ENCODE measurements at regions not wholly inside any gene's neighbourhood (a gene's known extent, or its start where the extent isn't known, plus 50 kb on each side); places are given as distances from the start of the nearest gene placed in this dataset.

DNA sequence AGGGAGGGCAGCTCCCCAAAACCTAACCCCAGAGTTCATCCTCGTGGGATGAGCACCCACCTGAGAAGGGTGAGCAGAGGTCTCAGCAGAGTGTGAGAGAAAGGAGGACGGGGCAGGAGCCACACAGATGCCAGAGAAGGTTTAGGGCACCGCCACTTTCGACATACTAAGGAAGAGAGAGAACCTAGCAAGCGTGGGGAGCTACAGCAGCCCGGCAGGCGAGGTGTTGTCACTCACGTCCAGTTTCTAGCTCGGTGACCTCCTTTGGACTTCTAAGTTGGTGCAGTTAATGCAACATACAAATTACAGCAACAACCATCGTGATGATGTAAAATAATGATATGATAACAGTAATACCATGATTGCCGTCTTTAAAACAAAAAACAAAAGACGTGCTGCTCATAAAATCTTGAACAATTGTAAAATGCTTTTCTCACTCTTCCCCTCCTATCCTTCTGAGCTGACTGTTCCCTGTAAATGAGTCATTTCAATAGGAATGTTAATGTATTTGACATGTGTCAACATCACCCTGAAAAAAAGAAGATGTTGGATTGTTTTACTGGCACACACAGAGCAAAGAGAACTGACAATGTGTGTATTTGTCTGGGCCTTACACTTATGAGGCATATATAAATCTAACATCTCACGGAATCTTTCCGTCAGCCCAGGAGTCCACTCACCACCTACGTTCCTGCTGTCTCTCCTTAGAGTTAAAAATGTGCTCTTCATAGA, 158.2 kb upstream of the MAF start:
- no peak for DNase-seq (ENCODE audit: low read depth, low spot score)

DNA sequence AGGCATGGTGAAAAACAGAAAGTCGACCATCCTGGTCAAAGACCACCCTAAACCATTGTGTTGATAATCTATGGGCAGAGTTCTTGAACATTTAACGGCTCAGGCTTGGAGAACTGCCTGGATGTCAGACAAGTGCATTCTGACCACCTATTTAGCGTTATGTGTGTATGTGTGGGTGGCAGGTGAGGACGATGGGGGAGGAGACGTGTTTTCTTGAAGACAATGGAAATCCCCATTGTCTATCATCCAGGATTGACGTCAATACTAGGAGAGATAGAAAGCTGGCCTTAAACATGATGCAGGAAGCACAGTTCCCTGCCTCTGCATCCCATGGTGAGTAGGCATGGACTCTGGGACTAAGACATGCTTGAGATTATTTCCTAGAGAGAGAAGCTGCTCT, 157.4 kb upstream of the MAF start:
- DNase-seq (ENCODE audit: low read depth, low spot score), result no peak

DNA sequence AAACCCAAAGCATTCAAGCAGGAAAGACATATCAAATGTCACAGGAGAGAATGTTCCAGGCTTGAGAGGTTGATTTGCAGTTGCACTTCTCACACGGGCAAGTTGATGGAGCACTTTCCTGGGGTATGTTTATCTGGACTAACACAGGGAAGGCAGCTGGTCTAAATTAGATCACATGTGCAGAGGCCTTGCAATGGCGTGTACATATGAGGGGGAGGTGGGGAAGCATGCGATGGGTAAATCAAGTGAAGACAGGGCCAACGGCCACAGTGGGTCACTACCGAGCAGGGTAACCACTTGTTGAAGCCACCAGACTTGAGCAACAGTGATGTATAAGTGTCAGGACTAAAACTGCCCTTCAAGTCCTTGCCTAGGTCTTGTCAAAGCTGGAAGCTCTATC, 156.6 kb upstream of the MAF start:
- DNase-seq (ENCODE audit: low read depth, low spot score), result no peak

DNA sequence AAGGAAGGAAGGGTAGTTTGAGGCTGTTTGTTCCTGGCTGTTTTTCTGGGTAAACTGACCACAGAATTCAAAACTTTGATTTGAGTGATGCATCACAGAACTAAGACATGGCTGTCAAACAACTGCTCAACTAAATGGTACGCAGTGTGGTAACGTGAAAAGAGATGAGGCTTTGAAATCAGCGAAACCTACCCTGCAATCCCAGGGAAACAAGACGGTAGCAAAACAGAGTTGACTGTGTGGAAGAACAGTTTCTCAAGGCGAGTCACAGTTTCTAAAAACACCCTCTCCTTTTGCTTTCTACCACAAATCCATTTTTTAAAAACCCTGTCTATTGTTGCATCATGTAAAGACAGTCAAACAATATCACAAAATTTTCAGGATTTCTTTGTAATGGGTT, 156.0 kb upstream of the MAF start:
- no peak for DNase-seq (ENCODE audit: low read depth, low spot score)

DNA sequence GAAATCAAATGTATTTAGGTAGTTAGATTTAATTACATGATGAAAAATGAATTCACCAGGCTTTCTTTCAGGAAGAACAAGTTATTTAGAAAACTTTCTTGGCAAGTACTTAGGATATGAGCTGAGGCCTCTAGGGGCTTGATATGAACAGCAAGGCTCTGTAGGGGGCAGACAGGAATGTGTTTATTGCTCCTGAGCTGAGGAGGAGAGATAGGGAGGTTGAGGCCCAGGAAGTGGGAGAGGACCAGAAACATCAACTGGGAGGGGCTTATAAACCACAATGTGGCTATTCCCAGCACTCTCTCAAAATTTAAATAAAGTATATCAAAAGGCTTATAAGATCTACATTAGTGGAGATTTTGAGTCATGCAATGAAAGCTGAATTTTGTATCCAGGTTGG, 154.0 kb upstream of the MAF start:
- DNase-seq (ENCODE audit: low read depth, low spot score), result no peak

DNA sequence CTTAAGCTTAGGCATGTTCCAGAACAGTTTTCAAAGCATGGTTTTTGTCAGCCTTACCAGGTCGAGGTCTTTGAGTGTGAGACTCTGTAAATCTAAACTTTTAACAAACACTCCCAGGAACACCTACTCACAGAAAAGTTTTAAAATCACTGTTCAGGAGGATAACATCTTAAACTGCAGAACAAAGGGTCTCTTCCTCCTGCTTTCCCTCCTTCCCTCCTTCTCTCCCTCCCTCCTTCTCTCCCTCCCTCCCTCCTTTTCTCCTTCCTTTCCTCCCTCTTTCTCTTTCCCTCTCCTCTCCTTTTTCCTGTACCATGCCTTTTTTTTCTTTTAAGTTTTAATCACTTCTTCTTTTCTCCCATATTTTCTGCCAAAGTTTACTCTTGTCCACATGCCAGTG, 153.5 kb upstream of the MAF start:
- DNase-seq (ENCODE audit: low read depth, low spot score), result no peak

DNA sequence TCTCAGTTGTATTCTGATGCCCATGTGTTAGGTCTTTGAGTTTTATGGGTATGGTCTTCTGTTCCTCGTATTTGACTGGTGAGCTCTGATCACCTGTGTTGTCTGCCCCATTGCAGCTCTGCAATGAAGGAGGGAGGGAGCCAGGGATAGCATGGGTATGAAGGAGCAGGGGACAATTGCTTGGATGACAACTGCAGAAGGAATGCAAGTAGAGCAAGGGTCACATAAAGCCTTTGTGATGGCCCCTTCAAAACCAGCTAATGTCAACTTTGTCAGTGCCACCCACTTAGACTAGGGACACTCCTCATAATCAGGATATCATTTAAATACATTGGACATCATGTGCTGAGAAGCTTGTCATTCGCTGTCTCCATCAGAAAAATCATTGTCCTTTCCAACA, 152.7 kb upstream of the MAF start:
- DNase-seq (ENCODE audit: low read depth, low spot score), result no peak

DNA sequence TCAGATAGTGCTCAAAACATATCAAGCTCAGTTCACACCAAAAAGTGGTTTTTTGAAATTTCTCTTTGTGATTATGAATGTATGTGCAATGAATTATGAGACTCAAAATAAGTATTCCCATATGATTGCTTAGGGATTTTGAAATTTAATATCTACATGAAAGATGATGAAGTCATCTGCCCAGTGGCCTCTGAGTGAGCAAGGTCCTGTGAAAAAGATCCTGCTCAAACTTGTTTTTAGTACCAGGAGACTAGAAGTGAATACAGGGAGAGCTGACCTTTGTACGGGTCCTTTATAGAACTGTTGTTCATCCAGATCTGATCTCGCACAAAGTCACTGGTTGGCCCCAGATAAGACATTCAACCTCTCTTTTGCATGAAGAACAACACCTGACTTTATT, 151.9 kb upstream of the MAF start:
- DNase-seq (ENCODE audit: low read depth, low spot score), result no peak

DNA sequence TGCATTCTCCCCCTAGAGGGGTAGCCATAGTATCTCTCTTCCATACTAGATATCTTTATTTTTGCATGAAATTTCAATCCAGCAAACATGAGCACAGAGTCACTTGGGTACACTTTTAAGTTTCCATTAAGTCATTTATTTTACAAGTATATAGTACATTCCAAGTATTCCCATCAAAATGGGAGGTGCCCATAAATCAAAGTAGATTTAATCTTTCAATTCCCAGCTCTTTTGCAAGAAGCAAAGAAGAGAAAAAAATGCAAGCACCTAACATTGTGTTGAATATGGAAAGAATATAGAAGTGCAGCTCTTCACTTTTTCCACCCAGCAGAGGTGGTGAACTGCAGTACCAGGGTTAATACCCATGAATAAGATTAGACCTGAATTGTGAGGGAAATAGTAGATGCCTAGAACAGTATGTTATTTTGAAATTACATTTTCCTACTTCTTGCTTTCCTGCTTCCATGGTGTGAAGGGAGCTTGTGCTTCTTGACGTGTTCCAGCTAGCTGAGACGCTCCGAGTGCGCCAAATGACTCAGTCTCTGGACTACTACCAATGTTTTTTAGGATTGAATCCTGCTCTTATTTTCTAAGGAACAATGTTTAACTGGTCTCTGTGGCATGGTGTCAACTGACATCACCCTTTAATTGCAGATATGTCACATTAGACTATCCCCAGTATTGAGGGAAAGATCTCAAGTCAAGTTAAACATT, 151.1 kb upstream of the MAF start:
- DNase-seq (ENCODE audit: low read depth, low spot score), result no peak

DNA sequence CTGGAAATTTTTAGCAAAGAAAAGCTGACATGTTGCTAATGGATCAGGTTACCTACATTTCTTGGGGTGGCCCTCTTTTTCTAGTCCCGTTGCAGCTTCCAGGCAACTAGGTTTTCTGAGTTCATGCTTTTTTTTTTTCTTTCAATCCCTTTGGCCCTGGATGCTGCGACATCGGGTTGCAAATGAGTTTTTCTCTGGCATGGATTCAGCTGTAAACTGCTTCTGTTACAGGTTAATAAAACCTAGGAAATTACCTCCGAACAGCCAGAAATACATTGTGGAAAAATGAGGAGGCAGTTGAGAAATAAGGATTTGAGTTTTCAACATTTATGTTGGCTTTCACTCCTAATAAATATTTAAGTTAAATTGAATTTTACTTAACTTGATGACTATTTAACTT, 149.8 kb upstream of the MAF start:
- no peak for DNase-seq (ENCODE audit: low read depth, low spot score)

DNA sequence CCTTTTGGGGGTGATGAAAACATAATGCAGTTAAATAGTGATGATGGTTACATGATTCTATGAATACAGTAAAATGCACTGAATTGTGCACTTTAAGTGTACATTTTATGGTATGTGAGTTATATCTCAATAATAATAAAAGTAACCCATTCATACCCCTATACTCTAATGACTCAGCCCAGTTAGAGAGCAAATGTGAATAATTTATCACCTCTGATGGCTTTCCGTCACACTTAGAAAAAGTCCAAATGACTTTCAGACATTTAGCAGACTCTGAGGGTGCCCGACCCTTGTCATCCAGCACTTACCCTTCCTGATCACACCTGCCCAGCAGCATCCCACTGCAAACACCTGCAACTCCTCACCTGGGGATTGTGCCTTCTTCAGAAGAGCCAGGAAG, 148.1 kb upstream of the MAF start:
- no peak for DNase-seq (ENCODE audit: low read depth, low spot score)

DNA sequence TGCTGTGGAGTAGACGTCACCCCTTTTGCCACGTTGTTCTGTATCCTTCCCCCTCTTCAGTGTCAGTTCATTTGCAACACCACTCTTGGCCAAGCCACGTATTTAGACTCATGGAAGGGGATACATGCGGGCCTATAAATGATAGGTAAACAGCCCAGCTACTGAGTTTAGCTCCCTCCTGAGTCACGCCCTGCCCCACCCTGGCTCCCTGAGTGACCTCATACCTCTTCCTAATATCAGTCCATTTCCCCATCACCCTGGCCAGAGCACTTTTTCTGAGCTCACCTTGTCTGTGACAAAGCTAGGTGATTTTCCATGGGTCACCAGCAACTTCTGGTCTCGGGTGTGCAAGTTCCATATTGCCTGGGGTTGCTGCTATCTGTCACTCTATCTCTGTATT, 147.2 kb upstream of the MAF start:
- no peak for DNase-seq (ENCODE audit: low read depth, low spot score)

DNA sequence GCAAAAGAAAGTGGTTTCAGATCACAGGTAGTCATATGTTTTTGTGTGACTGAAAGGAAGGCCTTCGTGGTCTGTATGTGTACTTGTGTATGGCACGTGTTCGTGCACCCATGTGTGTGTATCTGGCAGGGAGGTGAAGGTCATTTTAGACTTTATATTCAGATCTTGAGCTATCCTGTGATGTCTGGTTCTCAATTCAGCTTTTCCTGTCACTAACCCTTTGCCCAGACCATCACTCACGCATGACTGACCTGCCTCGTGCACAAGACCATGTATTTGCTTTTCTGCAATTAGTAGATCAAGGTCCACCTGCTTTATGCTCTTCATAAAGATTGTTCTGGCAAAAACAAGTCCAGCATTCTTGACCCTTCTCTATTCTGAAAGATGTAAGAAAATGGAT, 139.7 kb upstream of the MAF start:
- no peak for DNase-seq (ENCODE audit: low read depth, low spot score)

DNA sequence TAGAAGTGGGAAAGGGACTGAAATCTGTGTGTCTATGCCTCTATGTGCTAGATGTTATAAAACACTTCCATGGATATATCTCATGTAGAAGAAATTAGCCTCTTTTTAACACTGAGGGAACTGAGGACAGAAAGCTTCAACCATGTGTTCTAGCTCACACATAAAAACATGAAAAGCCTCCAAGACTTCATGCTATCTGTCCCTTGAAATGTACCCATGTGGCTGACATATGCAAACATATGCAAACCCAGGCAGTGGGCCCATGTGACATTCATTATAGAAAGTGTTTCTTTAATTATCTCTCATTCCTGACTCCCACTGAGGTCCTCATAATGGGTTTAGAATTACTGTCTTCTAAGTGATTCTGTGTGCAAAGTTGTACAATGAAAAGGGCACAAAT, 134.7 kb upstream of the MAF start:
- no peak for DNase-seq (ENCODE audit: low read depth, low spot score)

DNA sequence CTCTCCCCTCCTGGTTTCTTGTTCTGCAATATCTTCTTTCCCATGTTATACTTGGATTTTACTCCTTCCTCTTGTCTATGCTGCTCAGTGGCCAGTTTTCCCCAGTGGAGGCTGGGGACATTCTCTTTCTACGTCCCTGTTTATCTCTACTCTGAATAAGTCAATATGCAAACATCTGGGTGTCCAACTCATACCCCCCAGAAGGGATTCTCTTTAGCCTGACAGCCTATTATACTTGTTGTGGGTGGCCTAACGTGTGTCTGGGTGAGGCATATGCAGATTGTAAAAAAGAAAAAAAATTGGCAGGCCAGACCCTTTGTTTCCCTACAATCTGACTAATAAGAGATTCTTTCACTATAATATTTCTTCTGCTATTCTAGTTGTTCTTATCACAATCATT, 134.2 kb upstream of the MAF start:
- no peak for DNase-seq (ENCODE audit: low read depth, low spot score)

DNA sequence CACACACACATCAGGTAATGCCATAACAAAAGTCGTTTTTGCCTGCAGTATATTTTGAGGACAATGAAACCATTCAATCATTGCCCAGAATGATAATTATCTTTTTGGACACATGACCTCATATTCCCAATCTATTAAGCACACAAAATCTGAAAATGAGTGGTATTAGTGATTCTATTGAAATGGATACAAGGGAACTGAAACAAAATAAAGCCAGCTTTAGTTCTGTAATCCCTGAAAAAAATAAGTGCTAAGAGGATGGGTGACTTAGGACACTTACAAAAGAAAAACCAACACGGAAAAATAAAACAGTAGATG, 128.3 kb upstream of the MAF start:
- no peak for DNase-seq (ENCODE audit: low read depth, low spot score)

DNA sequence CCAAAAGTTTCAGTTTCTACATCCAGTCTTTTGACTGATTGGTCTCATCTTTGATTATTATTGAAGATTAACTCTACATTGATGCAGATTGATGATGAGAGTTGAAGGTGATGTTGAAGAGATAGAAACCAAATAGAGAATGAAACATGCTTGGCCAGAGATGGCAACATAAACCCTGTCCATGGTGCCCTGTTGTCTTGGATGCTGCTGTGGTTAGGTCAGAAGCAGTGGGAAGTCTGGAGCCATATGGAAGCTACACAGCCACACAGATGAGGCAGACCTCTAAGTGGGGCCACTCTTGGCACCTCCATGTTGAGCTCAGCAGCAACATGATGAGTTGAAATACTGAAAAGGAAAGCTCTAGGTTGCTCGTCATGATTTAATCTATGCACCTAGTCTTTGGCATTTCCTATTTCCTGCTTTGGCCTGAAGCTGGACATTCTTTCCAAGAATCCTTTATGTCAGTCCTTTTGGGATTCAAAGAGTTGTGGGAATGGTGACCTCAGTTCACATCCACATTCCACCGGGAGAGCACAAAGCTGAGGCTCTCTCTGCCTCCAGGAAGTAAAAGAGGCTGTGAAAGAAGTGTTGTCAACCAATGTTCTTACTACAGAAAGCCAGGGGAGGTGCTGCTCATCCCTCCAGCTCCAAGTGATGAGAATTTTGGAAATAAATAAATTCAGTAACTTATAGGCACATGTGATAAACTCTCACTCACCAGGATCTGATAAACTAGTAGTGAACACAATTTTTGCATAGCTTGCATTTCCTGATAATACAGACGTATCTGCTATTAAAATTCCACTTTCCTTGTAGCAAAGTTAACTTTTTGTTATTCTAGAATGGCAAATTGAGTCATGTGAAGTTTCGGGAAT, 127.7 kb upstream of the MAF start:
- no peak for DNase-seq (ENCODE audit: low read depth, low spot score)

DNA sequence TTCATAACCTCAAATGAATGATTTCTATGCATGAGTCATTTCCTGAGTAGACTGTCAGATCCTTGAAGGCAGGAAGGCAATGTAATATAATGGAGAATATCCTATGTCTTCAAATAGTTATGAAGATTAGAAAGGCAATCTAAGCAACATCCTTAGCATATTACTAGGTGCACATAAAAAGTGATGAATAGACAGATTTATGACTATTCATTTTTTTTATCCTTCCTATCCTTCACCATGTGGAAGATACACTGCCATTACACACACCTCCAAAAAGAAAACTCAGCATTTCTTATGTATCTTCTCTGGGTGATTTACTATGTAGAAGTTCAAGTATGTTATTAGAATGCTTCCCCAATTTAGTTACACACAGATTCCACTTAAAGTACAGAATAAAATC, 126.4 kb upstream of the MAF start:
- DNase-seq (ENCODE audit: low read depth, low spot score), result no peak

DNA sequence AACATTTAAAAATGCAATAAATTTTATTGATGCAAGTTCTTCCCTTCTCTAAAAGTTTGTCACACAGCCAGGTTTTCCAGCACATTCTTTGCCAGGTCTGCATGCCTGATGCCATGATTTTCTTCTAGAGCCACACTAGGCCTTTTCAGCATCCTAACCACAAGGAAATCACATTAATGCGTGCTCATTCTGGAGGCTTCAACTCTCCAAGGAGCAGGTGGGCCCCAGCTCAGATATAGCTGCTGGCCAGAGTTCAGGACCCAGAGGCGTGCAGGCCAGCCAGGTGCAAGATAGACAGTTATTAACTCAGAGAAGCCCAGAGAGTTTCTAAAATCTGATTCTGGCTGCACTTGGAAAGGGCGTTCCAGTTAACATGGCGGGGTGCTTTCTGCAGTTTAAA, 124.5 kb upstream of the MAF start:
- DNase-seq (ENCODE audit: low read depth, low spot score), result no peak

DNA sequence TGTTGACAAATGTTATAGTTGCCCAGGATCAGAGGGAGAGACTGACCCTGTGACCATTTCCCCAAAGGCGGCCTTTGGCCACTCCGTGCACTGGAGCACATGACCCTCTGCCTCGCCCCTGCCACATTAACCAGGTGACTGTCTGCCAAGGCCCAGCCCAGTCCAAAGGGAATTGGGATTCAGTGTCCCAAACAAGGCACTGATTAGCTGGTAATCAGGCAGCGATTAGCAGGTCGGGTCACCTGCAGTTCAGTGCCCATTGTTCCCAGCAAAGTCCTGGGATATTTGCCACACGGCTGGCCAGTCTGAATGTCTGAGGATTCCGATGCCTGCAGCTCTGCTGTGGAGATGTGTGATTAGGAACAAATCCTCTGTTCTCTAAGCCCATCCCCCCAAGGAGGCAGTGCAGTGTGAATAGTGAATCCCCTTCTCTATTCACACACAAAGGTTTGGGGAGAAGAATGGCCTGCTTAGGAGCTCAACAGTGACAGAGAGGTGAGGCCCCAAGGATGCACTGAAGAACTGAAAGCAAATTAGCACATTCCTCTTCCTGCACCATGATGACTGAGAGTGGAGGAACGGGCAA, 123.1 kb upstream of the MAF start:
- no peak for DNase-seq (ENCODE audit: low read depth, low spot score)

DNA sequence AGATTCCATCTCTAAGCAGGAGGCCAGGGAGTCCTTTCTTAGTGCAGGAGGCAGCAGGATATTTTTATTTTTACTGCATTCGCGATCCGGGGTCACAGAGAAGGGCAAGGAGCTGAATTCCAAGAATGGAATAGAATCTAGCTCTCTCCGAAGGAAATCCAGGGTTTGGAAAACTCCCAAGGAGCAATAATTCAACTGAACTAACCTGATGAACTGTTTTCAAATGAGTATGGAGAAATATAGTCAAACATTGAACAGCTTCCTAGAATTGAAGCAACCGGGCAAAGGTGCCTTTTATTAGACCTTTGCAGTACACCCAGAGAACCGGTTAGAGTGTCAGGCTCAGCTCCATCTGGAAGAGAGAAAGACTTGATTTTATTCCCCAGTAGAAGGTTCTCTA, 120.7 kb upstream of the MAF start:
- DNase-seq (ENCODE audit: low read depth, low spot score), result no peak

DNA sequence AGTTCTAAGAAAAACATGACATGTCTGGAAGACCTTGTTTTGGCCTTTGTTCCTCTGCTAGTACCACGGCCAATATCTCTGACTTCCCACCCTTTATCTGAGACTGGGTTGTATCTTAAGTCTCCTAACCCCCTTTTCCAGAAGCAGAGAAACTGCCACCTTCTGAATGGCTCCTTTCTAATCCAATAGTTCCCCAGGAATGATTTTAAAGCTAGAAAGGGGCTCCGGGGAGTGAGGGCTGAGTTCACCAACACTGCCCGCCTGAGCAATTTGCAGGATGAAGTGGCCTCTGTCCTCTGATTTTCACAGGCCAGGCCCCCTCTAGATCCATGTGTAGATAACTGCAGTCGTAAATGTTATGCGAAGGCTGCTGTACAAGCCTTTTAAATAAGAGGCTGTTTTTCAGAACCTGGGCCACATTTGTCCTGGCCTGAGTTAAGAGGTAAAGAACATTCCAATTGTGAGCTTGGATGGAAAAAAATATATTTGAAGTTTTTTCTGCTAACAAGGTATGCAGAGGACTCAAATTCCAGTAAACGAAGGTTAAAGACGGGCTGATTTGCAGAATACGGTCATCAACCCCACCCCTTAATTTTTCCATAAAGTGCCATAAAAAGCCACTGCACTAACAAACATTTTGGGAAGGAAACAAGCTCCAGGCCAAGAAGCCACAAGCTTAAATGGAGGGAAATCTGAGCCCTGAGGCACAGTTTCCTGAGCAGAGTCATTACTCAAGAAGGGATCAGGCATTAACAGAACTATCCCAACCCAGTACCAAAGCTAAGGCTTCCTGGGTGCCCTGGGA, 117.0 kb upstream of the MAF start:
- DNase-seq (ENCODE audit: low read depth, low spot score), result no peak

All from iPS DF 19.7 (cell line).